GM19397 (cell line): ENCODE measurements at regions not wholly inside any gene's neighbourhood (a gene's known extent, or its start where the extent isn't known, plus 50 kb on each side); places are given as distances from the start of the nearest gene placed in this dataset.

Experiments
- ATAC-seq: cut with Tn5 transposase; IDR thresholded peaks from one replicate; pipeline ENCODE4 v1.9.1; 2021; ENCODE audit warnings: mild to moderate bottlenecking, moderate library complexity; ENCODE audit not compliant: unreplicated experiment

DNA sequence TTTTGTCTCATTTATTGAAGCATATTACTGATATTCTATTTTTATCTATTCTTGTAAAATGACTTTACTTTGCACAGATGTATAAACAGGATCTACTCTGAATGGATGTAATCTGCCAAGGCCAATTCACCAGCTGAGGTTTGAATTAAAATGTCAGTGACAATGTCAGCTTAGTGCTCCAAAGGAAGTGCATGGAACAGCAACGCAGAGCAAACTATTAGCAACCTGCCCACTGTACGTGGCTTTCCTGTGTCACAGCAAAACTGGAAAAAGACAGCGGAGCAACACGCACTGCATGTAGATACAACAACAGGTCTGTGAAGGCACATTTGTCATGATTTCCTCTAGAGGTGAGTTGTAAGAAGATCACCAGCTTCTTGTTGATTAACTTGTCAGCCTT, 409.4 kb downstream of the MED10 start:
- ATAC-seq, result no peak

DNA sequence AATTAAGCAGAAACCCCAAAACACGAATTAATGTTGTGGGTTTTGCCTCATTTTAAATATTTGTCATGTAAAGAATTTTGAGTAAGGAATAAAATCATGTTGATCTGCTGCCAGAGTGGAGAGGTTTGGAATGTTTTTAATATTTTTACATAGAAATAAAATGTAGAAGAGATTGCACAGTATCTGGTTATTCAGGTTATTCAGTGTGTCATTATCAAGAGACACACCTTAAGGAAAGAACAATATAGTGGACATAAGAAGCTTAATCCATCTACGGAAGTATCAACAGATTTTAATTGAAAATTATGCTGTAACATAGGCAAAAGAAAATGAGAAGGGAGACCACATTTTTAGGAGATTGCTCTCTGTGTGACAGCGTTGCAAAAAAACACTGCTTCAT, 410.4 kb downstream of the MED10 start:
- no peak for ATAC-seq

DNA sequence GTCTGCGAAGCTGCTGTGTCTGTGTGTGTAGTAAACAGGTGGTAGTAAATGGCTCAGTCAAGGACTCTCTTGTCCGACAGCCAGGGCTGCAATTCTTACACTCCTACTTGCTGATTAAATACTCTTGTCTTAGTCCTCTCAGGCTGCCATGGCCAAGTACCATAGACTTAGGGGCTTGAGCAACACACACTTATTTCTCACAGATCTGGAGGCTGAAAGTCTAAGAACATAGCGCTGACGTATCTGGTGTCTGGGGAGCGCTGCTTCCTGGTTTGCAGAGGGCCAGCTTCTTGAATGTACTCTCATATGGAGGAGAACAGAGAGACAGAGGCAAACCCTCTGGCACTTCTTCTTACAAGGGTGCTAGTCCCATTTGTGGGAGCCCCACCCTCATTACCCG, 411.0 kb downstream of the MED10 start:
- no peak for ATAC-seq

DNA sequence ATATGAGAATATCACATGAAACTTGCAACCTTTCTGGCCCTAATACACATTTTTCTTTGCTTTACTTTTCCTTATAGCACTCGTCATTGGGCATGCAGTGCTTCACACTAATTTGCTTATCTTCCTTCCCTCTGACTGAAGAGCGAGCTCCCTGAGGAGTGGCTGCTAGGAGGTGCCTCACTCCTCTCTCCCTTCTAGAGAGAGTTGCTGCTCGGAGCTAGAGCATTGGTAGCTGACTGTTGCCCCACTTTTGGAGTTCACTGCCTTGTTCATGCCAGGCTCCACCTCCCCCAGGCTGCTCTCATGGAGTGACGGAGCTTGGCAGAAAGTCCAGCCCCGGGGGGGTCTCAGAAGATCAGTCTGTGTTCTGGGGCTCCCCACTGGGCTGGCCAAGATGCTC, 413.2 kb downstream of the MED10 start:
- ATAC-seq, result no peak

DNA sequence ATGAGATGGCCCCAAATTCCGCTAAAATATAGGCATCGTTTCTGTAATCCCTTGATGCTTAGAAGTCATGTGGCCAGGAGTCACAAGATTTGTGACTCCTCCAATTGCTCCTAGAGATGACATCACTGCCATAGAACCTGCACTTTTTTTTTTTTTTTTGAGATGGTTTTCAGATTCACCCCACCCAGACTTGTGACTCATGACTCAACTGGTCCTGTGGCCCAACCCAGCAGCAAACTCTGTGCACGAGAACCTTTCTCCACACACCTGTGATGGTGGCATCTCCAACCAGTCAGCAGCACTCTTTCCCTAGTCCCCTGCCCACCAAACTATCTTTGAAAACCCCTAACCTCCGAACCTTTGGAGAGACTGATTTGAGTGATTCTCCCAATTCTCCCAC, 414.0 kb downstream of the MED10 start:
- ATAC-seq, result no peak

DNA sequence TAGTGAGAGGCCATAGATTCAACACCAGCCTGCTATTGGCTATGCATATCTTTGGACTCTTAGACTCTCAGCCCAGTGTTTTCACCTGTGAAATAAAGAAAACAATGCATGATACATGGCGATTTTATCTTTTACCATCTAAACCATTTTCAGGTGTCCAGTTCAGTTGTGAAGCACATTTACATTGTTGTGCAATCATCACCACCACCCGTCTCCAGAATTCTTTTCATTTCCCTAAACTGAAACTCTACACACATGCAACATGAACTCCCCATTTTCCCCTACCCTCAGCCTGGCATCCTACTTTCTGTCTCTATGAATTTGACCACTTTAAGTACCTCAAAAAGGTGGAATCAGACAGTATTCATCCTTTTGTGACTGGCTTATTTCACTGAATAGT, 420.6 kb downstream of the MED10 start:
- ATAC-seq, result no peak

DNA sequence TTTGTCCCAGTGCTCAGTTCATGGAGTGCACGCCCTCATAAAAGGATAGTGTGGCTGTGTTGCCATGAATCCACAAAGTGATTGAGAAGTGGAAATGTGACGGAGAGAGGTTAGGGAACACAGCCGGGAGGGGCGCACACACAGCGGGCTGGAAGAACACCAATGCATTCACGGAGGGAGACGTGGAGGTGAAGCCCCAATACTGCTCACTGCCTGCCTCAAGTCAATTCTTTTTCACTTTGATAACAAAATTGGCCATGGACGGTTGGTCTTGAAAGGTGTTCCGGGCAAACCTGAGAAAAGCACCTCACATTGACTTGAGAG, 424.1 kb downstream of the MED10 start:
- no peak for ATAC-seq

DNA sequence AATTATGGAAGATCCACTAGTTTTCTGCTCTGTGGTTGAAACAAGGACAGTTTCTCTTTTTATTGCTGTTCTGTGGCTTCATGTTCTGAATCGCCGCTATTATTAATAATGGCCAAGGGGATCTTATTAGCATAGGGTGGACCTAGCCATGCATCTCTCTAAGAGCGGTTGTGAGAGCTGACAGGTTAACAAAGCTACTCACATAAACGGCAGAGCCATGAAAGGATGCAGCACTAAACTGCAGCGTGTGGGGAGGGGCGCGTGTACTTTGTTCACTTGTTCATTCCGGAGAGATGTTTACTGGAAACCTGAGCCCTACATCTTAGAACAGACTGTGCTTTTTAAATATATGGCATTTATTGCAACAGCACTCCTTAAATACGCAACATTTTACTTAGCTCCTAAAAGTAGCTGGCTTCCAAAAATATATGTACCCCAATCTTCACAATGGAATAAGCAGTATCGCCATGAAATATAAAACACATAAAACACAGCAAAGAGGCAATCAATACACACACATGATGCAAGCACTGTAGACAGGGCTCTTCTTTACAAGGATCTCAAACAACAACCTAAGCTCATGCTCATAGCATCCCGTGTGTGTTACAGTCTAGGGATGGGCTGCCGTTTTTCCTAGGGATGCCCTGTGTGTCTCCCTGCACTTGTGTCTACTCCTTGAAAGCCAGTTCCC, 424.6 kb downstream of the MED10 start:
- ATAC-seq, result no peak

DNA sequence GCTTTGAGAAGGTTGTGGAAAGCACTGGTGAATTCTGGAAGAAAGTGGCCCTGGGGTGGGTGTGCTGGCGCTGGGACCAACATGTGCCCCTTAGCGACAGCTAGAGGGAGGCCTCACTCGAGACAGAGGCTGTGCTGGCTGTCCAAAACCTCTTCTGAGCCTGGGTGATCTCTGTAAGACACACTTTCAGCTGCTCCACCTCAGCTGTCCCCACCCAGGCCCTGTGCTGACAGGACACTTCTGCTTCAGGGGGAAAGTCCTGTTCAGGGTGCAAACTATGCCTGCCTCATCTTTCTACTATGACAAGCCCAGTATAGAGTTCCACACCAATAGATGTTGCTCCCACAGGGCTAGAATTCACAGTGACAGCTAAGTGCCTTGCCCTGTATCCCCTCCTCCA, 426.4 kb downstream of the MED10 start:
- no peak for ATAC-seq

DNA sequence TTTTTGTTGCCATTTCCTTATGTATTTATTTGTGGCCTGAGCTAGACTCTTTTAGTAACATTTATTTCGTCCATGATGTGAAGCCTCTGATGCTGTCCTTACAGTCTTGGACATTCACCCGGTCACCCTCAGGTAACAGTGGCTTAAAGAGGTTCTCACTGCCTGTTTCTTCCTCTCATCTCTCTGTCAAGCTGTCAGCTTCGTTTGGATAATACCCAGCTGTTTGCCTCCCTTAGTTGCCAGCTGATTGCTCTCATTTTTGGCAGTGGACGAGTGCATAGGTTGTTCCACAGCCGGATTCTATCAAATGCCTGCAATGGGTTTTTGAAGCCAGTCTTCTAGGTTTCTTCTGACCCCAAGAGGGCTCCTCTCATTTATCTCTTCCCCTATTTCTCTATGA, 427.7 kb downstream of the MED10 start:
- no peak for ATAC-seq

DNA sequence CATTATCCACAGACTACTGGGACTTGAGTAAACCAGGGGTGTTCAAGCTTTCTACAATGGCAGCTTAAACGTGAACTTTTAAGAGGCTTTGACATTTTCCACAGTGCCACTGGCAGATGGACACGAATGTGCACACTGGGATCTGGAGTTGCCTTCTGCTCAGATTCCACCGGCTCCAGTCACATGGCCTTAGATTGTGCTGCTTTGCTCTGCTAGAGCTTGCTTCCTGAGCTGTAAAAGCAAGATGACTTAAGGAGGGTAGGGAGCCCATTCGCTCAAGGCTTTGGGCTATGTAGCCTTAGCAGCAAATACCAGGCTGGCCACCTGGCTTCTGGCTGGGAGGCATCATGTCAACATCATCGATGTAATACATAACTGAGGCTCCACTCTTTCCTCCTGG, 436.9 kb downstream of the MED10 start:
- ATAC-seq, result no peak

DNA sequence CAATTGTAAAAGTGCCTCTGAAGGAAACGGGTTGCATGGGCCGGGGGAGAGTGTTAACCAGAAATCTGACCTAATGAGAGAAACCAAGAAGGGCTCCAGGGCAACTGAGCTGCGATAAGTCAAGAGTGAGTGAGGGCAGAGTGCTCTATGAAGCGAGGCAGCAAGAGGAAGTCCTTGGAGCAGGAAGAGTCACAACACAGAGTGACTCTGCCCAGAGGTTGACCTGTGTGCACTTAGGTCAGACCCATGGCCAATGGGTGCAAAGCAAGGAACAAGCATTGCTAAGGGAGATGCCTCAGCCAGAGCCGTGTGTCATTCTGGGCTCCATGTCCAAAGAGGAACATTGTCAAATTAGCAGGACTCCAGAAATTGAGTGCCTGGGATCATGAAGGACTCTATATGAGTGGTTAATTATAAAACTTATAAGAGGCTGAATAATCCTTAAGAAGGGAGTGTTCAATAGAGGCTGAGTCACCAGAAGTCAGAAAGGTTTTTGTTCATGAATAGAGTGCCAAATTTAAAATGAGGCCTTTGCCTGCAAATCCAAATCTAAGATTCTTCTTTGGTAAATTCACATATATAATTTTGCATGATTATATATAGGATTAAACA, 438.5 kb downstream of the MED10 start:
- ATAC-seq, result no peak

DNA sequence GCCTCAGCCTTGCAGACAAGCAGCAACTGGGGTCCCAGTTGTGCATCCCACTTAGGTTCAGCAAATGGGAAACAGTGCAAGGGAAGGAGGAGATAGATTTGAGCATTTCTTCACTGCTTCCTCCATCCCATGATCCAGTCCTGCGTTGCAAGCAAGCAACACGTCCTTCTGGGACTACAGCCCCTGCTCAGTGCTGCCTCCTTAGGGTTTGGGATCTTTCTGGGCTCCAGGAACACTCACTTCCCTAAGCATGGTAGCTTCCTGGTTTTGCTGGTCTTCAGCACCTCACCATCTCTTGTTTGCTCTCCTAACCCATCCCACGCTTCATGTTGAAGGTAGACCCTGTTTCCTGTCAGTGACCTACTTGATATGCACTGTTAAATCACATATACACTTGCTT, 444.7 kb downstream of the MED10 start:
- no peak for ATAC-seq

DNA sequence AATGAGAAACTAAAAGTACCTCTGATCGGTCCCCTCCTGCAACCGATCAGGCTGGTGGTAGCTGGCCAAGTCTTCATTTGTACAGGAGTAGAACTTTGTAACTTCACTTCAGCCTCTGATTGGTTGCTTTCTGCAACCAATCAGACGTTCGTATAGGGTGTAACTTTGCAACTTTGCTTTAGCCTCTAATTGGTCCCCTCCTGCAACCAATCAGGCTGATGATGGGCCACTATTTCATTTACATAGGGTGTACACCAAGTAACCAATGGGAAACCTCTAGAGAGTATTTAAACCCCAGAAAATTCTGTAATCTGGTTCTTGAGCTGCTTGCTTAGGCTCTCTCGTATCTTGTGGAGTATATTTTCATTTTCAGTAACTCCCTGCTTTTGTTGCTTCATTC, 445.5 kb downstream of the MED10 start:
- no peak for ATAC-seq

DNA sequence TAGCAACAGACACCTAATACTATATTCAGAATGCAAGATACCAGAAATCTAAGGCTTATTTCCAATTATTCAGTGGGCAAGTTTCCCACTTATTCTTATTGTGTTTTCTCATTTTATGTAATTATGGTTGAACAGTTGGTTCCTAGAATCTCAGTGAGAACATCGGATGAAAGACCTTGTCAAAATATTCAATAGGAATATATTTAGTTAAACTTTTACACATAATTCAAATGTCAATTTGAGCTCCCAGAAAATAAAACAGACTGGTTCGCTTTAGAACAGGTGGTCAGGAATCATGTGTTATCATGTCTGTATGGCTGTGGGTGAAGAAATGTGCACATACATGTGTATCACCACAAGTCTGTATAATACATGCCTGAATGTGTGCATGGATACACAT, 447.8 kb downstream of the MED10 start:
- ATAC-seq, result no peak

DNA sequence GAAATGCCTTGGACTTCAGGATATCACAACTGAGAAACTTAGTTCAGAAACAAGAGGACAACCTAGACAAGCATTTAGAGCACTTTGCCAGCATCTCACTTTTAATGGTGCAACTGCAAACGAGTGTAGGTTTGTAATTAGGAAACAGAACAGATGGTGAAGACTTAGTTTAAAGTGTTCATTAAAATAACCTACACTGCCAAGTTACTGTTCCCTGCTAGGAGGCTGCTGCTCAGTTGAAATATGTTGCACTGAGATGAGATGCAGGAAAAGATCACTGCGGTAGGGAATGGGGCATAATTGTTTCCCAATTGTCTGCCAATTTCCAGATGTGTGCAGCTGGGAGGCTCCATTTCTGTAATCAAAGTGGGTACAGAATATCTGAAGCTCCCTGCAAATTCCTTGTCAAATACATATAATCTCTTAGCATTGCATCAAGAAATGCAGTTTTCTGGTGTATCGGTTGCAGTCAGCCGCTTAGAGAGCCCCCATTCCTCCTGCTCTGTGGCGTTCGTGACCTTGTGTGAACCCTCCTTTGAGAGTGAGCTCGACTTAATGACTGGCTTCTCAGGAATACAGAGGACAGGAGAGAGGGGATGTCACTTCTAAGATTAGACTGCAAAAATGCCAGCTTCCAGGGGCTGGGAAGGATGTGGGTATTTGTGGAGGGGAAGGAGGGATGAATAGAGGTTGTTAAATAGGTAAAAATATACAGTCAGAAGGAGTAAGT, 448.9 kb downstream of the MED10 start:
- ATAC-seq, result no peak

DNA sequence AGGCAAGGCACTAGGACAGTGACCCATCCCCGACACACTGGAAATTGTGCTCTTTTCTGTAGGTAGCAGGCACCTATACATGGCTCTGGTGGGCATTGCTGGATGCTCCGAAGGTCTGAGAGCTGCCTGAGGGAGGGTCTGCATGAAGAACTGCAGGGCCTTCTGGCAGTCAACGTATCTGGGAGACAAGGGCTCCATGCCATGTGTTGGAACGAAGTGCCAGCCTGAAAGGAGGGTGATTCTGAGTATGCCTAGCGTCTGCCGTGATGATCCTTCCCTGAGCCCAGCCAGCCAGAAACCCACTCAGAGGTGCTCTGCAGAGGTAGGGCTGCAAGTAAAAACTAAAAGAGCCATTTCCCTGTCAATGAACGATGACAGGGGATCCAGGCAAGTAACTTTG, 453.2 kb downstream of the MED10 start:
- ATAC-seq, result no peak

DNA sequence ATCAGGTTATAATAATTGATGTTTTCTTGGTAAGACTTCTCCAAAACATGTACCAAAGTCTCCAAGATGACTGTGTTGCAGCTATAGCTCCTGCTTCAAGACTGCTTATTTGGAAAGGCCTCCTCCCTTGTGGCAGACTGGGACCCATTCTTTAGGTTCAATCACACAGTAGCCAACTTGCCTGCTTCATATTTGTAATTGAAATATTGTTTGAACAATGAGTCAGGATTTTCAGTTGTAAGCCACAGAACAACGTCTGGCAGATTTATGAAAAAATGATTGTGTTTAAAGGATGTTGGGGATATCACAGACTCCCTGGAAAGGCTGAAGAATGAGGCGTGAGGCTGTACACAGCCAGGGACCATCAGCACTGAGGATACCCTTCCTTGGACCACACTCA, 458.9 kb downstream of the MED10 start:
- ATAC-seq, result no peak

DNA sequence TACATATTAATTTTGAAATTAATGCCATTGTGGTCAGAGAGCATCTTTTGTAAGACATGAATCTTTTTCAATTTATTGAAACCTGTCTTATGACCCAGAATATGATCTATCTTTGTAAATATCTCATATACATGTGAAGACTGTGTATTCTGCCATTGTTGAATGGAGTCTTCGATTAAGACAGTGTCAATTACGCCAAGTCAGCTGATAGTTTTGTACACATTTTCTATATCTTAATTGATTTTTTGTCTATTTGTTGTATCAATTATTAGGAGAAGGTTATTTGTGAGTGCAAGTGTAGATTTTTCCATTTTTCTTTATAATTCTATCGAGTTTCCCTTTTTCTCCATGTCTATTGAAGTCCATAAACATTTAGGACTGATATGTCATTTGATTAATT, 471.6 kb downstream of the MED10 start:
- no peak for ATAC-seq

DNA sequence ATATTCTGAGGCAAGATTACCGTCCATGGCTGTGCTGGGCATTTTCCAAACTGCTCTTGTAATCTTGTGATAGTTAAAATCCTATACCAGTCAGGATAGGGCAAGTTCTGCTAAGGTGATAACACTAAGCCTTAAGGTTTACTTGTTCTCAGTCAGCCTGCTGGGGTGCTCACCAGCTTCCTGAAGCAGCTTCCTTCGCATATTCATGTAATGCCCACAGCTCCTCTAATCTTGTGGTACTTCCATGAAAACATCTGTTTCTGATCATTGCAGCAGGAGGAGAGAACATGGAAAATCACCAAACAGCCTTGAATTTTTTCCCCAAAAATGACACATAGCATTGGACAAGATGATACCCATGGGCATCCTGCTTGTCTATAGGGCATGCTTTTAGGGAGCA, 473.2 kb downstream of the MED10 start:
- no peak for ATAC-seq

DNA sequence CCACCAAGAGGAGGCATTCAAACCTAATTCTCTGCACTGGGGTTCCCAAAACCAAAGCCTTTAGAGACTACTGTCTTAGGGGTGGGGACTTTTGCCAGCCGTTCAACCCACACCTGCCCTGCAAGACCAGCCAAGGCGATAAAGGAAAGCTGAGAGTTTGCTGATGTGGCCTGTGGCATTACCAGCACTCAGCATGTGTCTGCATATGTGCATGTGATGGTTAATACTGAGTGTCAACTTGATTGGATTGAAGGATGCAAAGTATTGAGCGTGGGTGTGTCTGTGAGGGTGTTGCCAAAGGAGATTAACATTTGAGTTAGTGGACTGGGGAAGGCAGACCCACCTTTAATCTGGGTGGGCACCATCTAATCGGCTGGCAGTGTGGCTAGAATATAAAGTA, 474.2 kb downstream of the MED10 start:
- ATAC-seq, result no peak
